Kidney epithelial cell (primary cell): ENCODE measurements at regions not wholly inside any gene's neighbourhood (a gene's known extent, or its start where the extent isn't known, plus 50 kb on each side); places are given as distances from the start of the nearest gene placed in this dataset.

Experiments used
- DNase-seq: peaks from one replicate; pipeline ENCODE4 v3.0.0-alpha.2; 2010; ENCODE audit warnings: low read depth
- H3K27me3 ChIP-seq: 2 replicates; pipeline ENCODE4 v1.6.0; 2011; ENCODE audit warnings: low read length; ENCODE audit not compliant: control insufficient read depth, insufficient read depth
- H3K36me3 ChIP-seq: 2 replicates; pipeline ENCODE4 v1.5.1; 2011; ENCODE audit warnings: low read length; ENCODE audit not compliant: control insufficient read depth, insufficient read depth
- H3K4me3 ChIP-seq: 2 replicates; pipeline ENCODE4 v1.5.1; 2011; ENCODE audit warnings: low read depth, mild to moderate bottlenecking, control low read depth, low read length
- CTCF ChIP-seq: IDR thresholded peaks from 2 replicates; pipeline ENCODE4 v1.5.1; 2011; ENCODE audit warnings: mild to moderate bottlenecking, moderate library complexity, low read length, control low read depth, inconsistent platforms; ENCODE audit not compliant: insufficient read depth, poor library complexity, severe bottlenecking

GRCh38 chr13:105232439-105232838 is 1303.0 kb downstream of the EFNB2 start:
- DNase-seq: no peak
- no peak for TF ChIP-seq CTCF
- Histone ChIP-seq H3K36me3 (no peaks in the 10 kb centered on the region), H3K4me3 (no peak overlapping the region), H3K27me3 (no peaks in the 10 kb centered on the region)

DNA sequence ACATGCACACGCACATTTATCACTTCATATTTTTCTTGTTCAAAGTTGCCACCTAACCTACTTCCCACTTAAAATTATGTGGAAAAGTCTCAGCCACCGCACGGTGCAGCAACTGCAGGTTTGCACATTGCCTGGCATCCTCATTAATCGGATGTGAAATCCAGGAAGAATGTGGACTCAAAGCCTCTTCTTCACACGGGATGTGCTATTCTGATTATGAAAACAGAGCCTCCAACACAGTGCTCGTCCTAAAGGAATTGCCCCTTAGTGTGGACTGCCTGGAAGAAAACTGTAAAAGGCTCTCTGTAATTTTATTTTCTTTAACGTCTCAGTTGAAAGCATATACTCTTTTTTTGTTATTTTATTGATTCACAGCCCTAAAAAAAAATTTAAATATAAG is 1303.5 kb downstream of the EFNB2 start:
- no peaks in the 10 kb centered on the region for H3K27me3 ChIP-seq
- TF ChIP-seq CTCF: no peak
- H3K36me3 ChIP-seq: no peaks in the 10 kb centered on the region
- H3K4me3 ChIP-seq: no peak overlapping the region
- no peak for DNase-seq

DNA sequence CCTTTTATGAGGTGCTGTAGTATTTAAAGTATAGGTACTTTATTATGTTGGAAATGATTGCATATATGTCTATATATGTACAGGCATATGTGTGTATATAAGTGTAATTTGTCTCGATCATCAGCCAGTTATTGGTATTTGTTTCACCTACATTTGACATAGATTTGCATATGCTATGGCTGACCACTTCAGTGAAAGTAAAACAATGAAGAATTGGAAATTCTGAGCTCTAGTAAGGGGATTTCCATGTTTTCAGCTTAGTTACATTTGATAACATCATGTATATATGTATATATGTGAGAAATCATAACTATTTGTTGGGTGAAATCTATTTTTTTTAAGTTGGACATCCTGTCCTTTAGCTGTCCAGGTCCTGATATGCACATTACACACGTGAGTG is 1303.9 kb downstream of the EFNB2 start:
- Histone ChIP-seq H3K4me3 (no peak overlapping the region), H3K27me3 (no peaks in the 10 kb centered on the region), H3K36me3 (no peaks in the 10 kb centered on the region)
- TF ChIP-seq CTCF: no peak
- no peak for DNase-seq

DNA sequence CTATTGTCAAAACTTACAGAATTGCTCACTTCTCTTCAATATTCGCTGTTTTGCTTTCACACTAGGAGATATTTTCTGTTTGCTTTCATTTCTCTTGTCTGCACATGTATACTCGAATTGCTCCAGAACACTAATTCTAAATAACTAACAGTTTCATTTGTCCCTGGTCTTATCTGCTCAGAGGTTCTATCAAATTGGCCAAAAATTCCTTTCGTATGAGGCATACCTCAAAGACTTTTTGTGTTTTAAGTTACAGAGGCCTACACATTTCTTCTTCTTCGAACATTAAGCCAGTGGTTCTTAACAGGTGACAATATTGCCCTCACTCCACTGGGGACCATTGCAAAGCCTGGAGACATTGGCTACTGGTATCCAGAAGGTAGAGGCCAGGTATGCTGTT is 1314.6 kb downstream of the EFNB2 start:
- Histone ChIP-seq H3K36me3 (no peaks in the 10 kb centered on the region), H3K27me3 (no peaks in the 10 kb centered on the region), H3K4me3 (no peak overlapping the region)
- DNase-seq: no peak
- TF ChIP-seq CTCF: no peak

GRCh38 chr13:105220063-105220462 is 1315.4 kb downstream of the EFNB2 start:
- no peak for DNase-seq
- TF ChIP-seq CTCF: no peak

GRCh38 chr13:105219651-105220050 is 1315.8 kb downstream of the EFNB2 start:
- no peaks in the 10 kb centered on the region for H3K36me3 ChIP-seq
- no peak for DNase-seq
- no peak overlapping the region for H3K4me3 ChIP-seq
- no peaks in the 10 kb centered on the region for H3K27me3 ChIP-seq
- TF ChIP-seq CTCF: no peak

More at GRCh38 chr13:105220063-105220462, 1315.4 kb downstream of the EFNB2 start:
- no peaks in the 10 kb centered on the region for H3K36me3 ChIP-seq
- no peaks in the 10 kb centered on the region for H3K27me3 ChIP-seq
- H3K4me3 ChIP-seq: no peak overlapping the region
